H9 (cell line): ENCODE measurements at regions not wholly inside any gene's neighbourhood (a gene's known extent, or its start where the extent isn't known, plus 50 kb on each side); places are given as distances from the start of the nearest gene placed in this dataset.

Experiments used
- DNase-seq: peaks from one replicate; pipeline ENCODE4 v3.0.0-alpha.2; 2017
- H2AFZ ChIP-seq: one replicate; pipeline ENCODE4 v1.6.1; 2013; ENCODE audit warnings: mild to moderate bottlenecking, low read length, control low read depth, moderate library complexity
- H2AK5ac ChIP-seq: 2 replicates; pipeline ENCODE4 v1.6.1; 2013; ENCODE audit warnings: low read length, control low read depth, mixed read lengths; ENCODE audit not compliant: insufficient read length
- H2BK120ac ChIP-seq: one replicate; pipeline ENCODE4 v1.6.1; 2013; ENCODE audit warnings: low read depth, mild to moderate bottlenecking, low read length, control low read depth, inconsistent platforms; ENCODE audit not compliant: poor library complexity, severe bottlenecking
- H2BK12ac ChIP-seq: 2 replicates; pipeline ENCODE4 v1.6.1; 2013; ENCODE audit warnings: low read length, control low read depth, mixed read lengths, low read depth; ENCODE audit not compliant: insufficient read length
- H2BK15ac ChIP-seq: 2 replicates; pipeline ENCODE4 v1.6.1; 2013; ENCODE audit warnings: low read depth, low read length, control low read depth
- H2BK20ac ChIP-seq: one replicate; pipeline ENCODE4 v1.6.1; 2013; ENCODE audit warnings: low read depth, mild to moderate bottlenecking, low read length, control low read depth, inconsistent platforms; ENCODE audit not compliant: poor library complexity, severe bottlenecking
- H2BK5ac ChIP-seq: 2 replicates; pipeline ENCODE4 v1.6.1; 2013; ENCODE audit warnings: low read length, control low read depth, mixed read lengths; ENCODE audit not compliant: insufficient read length
- H3K14ac ChIP-seq: 2 replicates; pipeline ENCODE4 v1.6.1; 2013; ENCODE audit warnings: low read length, control low read depth; ENCODE audit not compliant: insufficient read depth
- H3K18ac ChIP-seq: 2 replicates; pipeline ENCODE4 v1.6.1; 2013; ENCODE audit warnings: low read depth, mild to moderate bottlenecking, mixed read lengths, low read length, control low read depth; ENCODE audit not compliant: insufficient read length
- H3K23ac ChIP-seq: 2 replicates; pipeline ENCODE4 v1.6.1; 2013; ENCODE audit warnings: low read length, control low read depth, mixed read lengths, low read depth; ENCODE audit not compliant: insufficient read length
- H3K23me2 ChIP-seq: 2 replicates; pipeline ENCODE4 v1.6.1; 2013; ENCODE audit warnings: low read depth, mild to moderate bottlenecking, mixed read lengths, low read length, control low read depth; ENCODE audit not compliant: insufficient read length, poor library complexity, severe bottlenecking
- H3K27ac ChIP-seq: 2 replicates; pipeline ENCODE4 v1.5.1; 2013; ENCODE audit warnings: low read length, control low read depth, mixed read lengths, low read depth; ENCODE audit not compliant: insufficient read length
- H3K27me3 ChIP-seq: 2 replicates; pipeline ENCODE4 v1.6.1; 2013; ENCODE audit warnings: low read length, control low read depth, inconsistent platforms; ENCODE audit not compliant: insufficient read depth
- H3K4ac ChIP-seq: 2 replicates; pipeline ENCODE4 v1.6.1; 2013; ENCODE audit warnings: low read depth, mild to moderate bottlenecking, control low read depth, inconsistent platforms, low read length, moderate library complexity
- H3K4me1 ChIP-seq: 2 replicates; pipeline ENCODE4 v1.6.1; 2013; ENCODE audit warnings: low read length, control low read depth, inconsistent platforms; ENCODE audit not compliant: insufficient read depth
- H3K4me2 ChIP-seq: 2 replicates; pipeline ENCODE4 v1.6.1; 2013; ENCODE audit warnings: low read length, control low read depth, mixed read lengths; ENCODE audit not compliant: insufficient read length, insufficient read depth
- H3K56ac ChIP-seq: 2 replicates; pipeline ENCODE4 v1.6.1; 2013; ENCODE audit warnings: low read depth, mild to moderate bottlenecking, mixed read lengths, low read length, control low read depth; ENCODE audit not compliant: insufficient read length
- H3K79me1 ChIP-seq: 2 replicates; pipeline ENCODE4 v1.6.1; 2013; ENCODE audit warnings: low read depth, mild to moderate bottlenecking, moderate library complexity, low read length, control low read depth, inconsistent platforms; ENCODE audit not compliant: insufficient read depth, poor library complexity, severe bottlenecking
- H3K79me2 ChIP-seq: 2 replicates; pipeline ENCODE4 v1.6.1; 2013; ENCODE audit warnings: low read length, control low read depth, inconsistent platforms; ENCODE audit not compliant: insufficient read depth
- H3K9ac ChIP-seq: 2 replicates; pipeline ENCODE4 v1.6.1; 2013; ENCODE audit warnings: low read length, control low read depth, mixed read lengths; ENCODE audit not compliant: insufficient read length; ENCODE audit errors: extremely low read depth
- H3K9me3 ChIP-seq: one replicate; pipeline ENCODE4 v1.6.1; 2013; ENCODE audit warnings: low read depth, low read length, inconsistent platforms; ENCODE audit not compliant: control insufficient read depth
- H3T11ph ChIP-seq: one replicate; pipeline ENCODE4 v1.6.1; 2013; ENCODE audit warnings: mild to moderate bottlenecking, low read length, control low read depth, inconsistent platforms
- H4K20me1 ChIP-seq: one replicate; pipeline ENCODE4 v1.6.1; 2013; ENCODE audit not compliant: control insufficient read depth, insufficient read length, insufficient read depth
- H4K5ac ChIP-seq: 2 replicates; pipeline ENCODE4 v1.6.1; 2013; ENCODE audit warnings: low read depth, mild to moderate bottlenecking, mixed read lengths, low read length, control low read depth; ENCODE audit not compliant: insufficient read length
- H4K8ac ChIP-seq: replicated peaks from 2 replicates; pipeline ENCODE4 v1.6.1; 2013; ENCODE audit warnings: low read length, control low read depth, mixed read lengths, low read depth; ENCODE audit not compliant: insufficient read length
- H4K91ac ChIP-seq: 2 replicates; pipeline ENCODE4 v1.6.1; 2013; ENCODE audit warnings: low read depth, mild to moderate bottlenecking, moderate library complexity, mixed read lengths, low read length, control low read depth; ENCODE audit not compliant: insufficient read length
- H3K27ac Mint-ChIP-seq, 3 experiments: 2 replicates in 2 of 3; 3 replicates in 1 of 3; pipeline ENCODE4 v1.8.0; 2020 to 2021; ENCODE audit warnings: mixed read lengths in 3 of 3, mild to moderate bottlenecking in 1 of 3, moderate library complexity in 1 of 3
- H3K27me3 Mint-ChIP-seq: 2 replicates; pipeline ENCODE4 v1.8.0; 2021; ENCODE audit warnings: low read depth, mild to moderate bottlenecking, moderate library complexity, mixed read lengths
- H3K36me3 Mint-ChIP-seq, 3 experiments: 2 replicates in 2 of 3; 3 replicates in 1 of 3; pipeline ENCODE4 v1.8.0; 2020 to 2021; ENCODE audit warnings: low read depth in 3 of 3, mixed read lengths in 3 of 3; ENCODE audit not compliant: insufficient read depth in 1 of 3
- H3K4me1 Mint-ChIP-seq, 2 experiments: 2 replicates each; pipeline ENCODE4 v1.8.0; 2020; ENCODE audit warnings: mixed read lengths in 2 of 2
- H3K4me3 Mint-ChIP-seq, 2 experiments: 2 replicates in 1 of 2; 3 replicates in 1 of 2; pipeline ENCODE4 v1.8.0; 2020 to 2021; ENCODE audit warnings: mild to moderate bottlenecking in 2 of 2, mixed read lengths in 2 of 2, moderate library complexity in 1 of 2
- H3K9me3 Mint-ChIP-seq, 2 experiments: 2 replicates in 1 of 2; 3 replicates in 1 of 2; pipeline ENCODE4 v1.8.0; 2020; ENCODE audit warnings: mild to moderate bottlenecking in 2 of 2, mixed read lengths in 2 of 2, moderate library complexity in 1 of 2
- TF ChIP-seq, protein P1 (sequence below): fragments of 200-600 bp; sonication (generic); conservative IDR thresholded peaks from 3 replicates; pipeline ENCODE4 v1.8.0; 2021; ENCODE audit warnings: antibody characterized with exemption, mild to moderate bottlenecking

DNA sequence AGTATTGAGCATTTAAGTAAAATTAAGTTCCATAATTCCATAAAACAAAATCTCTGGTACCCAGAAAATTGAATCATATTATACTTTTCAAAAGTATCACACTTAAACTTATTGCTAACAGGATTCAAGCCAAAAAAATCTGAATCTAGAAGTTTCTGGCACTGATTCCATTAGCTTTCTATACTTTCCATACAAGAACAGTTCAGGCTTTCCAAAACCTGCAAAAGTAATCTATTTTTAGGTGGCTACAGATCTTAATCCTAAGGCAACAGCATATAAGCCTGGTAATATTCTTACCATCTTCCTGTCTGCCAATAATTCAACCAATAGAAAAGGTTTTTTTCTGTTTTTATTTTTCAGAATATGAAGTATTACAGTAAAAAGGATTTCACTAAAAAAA is 185.0 kb downstream of the CRPPA start:
- TF ChIP-seq, protein P1, sequence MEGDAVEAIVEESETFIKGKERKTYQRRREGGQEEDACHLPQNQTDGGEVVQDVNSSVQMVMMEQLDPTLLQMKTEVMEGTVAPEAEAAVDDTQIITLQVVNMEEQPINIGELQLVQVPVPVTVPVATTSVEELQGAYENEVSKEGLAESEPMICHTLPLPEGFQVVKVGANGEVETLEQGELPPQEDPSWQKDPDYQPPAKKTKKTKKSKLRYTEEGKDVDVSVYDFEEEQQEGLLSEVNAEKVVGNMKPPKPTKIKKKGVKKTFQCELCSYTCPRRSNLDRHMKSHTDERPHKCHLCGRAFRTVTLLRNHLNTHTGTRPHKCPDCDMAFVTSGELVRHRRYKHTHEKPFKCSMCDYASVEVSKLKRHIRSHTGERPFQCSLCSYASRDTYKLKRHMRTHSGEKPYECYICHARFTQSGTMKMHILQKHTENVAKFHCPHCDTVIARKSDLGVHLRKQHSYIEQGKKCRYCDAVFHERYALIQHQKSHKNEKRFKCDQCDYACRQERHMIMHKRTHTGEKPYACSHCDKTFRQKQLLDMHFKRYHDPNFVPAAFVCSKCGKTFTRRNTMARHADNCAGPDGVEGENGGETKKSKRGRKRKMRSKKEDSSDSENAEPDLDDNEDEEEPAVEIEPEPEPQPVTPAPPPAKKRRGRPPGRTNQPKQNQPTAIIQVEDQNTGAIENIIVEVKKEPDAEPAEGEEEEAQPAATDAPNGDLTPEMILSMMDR: no peak
- Histone ChIP-seq H4K8ac (no peak overlapping the region), H2BK15ac (no peak overlapping the region), H3K4ac (no peak overlapping the region), H3K9ac (no peak overlapping the region), H3K27ac (no peak overlapping the region), H3K14ac (no peak overlapping the region), H3K56ac (no peak overlapping the region), H2AK5ac (no peak overlapping the region), H3K9me3 (no peaks in the 10 kb centered on the region), H3K23me2 (no peaks in the 10 kb centered on the region), H2BK120ac (no peak overlapping the region), H3K23ac (no peak overlapping the region), H3T11ph (no peak overlapping the region), H2AFZ (no peak overlapping the region), H2BK5ac (no peak overlapping the region), H3K4me1 (no peaks in the 10 kb centered on the region), H3K79me1 (no peaks in the 10 kb centered on the region), H4K5ac (no peak overlapping the region), H4K91ac (no peak overlapping the region), H2BK12ac (no peak overlapping the region), H2BK20ac (no peak overlapping the region), H3K4me2 (no peak overlapping the region), H3K79me2 (no peaks in the 10 kb centered on the region), H4K20me1 (no peaks in the 10 kb centered on the region), H3K27me3 (no peaks in the 10 kb centered on the region), H3K18ac (no peak overlapping the region)
- Mint-ChIP-seq H3K36me3 (peaks cover 0 to 11% (median 2%) of the 10 kb centered on the region in 3 experiments; a peak in 2 of 7 replicates), H3K4me1 (no peaks in the 10 kb centered on the region), H3K4me3 (no peak overlapping the region), H3K27me3 (no peaks in the 10 kb centered on the region), H3K27ac (no peak overlapping the region), H3K9me3 (peaks cover 0 to 5% of the 10 kb centered on the region in 2 experiments; a peak in 1 of 5 replicates)
- no peak for DNase-seq
